SK-N-SH (cell line): ENCODE measurements at regions not wholly inside any gene's neighbourhood (a gene's known extent, or its start where the extent isn't known, plus 50 kb on each side); places are given as distances from the start of the nearest gene placed in this dataset.

ENCODE experiments used
- CTCF ChIA-PET: fragments of 300-600, 350-600 bp; formaldehyde crosslinking; extraction: SDS; loops from one replicate; lab custom pipeline; 2021; lab: Yijun Ruan, JAX
- POLR2A ChIA-PET: fragments of 350-600 bp; sonication (Branson Sonifier 250); formaldehyde crosslinking; extraction: SDS; loops from one replicate; lab custom pipeline; 2020; ENCODE audit warnings: antibody characterized with exemption, inconsistent platforms; lab: Yijun Ruan, JAX
- DNase-seq: peaks from one replicate; pipeline ENCODE4 v3.0.0; 2012
- H2AFZ ChIP-seq: fragments of 200-600 bp; sonication (generic); 2 replicates; pipeline ENCODE4 v1.8.1; 2016; ENCODE audit warnings: antibody characterized with exemption, mild to moderate bottlenecking, low read depth
- H3F3A ChIP-seq: fragments of 200-600 bp; sonication (generic); replicated peaks from 2 replicates; pipeline ENCODE3; 2016; ENCODE audit warnings: antibody characterized with exemption, mild to moderate bottlenecking; ENCODE audit not compliant: insufficient read depth
- H3K27ac ChIP-seq, 2 experiments: fragments of 200-500 bp in 1 of 2; fragments of 200-600 bp in 1 of 2; sonication (Bioruptor generic) in 1 of 2; sonication (generic), shearing (Covaris generic) in 1 of 2; 2 replicates each; pipeline versions ENCODE4 v1.5.1 to v1.6.1; 2014 to 2016; ENCODE audit warnings: low read depth in 2 of 2, inconsistent platforms in 1 of 2, low read length in 1 of 2, mild to moderate bottlenecking in 1 of 2, mixed read lengths in 1 of 2
- H3K27me3 ChIP-seq: fragments of 200-600 bp; sonication (generic), shearing (Covaris generic); 2 replicates; pipeline ENCODE4 v1.6.1; 2016; ENCODE audit warnings: mixed run types; ENCODE audit not compliant: insufficient read depth
- H3K36me3 ChIP-seq, 2 experiments: fragments of 200-500 bp in 1 of 2; fragments of 200-600 bp in 1 of 2; sonication (Bioruptor generic) in 1 of 2; sonication (generic) in 1 of 2; replicated peaks in 1 of 2; 2 replicates each; pipeline versions ENCODE3 to v1.5.1; 2014 to 2016; ENCODE audit warnings: low read length in 1 of 2, mild to moderate bottlenecking in 1 of 2; ENCODE audit not compliant: insufficient read depth in 2 of 2, control insufficient read depth in 1 of 2
- H3K4me1 ChIP-seq, 2 experiments: fragments of 200-500 bp in 1 of 2; fragments of 200-600 bp in 1 of 2; sonication (Bioruptor generic) in 1 of 2; sonication (generic), shearing (Covaris generic) in 1 of 2; 2 replicates each; pipeline versions ENCODE4 v1.5.1 to v1.6.1; 2014 to 2016; ENCODE audit warnings: low read depth in 1 of 2, low read length in 1 of 2, mixed run types in 1 of 2; ENCODE audit not compliant: insufficient read depth in 2 of 2, control insufficient read depth in 1 of 2
- H3K4me2 ChIP-seq: fragments of 200-600 bp; sonication (generic), shearing (Covaris generic); 2 replicates; pipeline ENCODE4 v1.6.1; 2017; ENCODE audit warnings: mixed run types
- H3K4me3 ChIP-seq, 2 experiments: fragments of 200-500 bp in 1 of 2; fragments of 200-600 bp in 1 of 2; sonication (Bioruptor generic) in 1 of 2; sonication (generic), shearing (Covaris generic) in 1 of 2; 2 replicates each; pipeline versions ENCODE4 v1.5.1 to v1.8.1; 2014 to 2016; ENCODE audit warnings: low read depth in 2 of 2, inconsistent platforms in 1 of 2, low read length in 1 of 2, mild to moderate bottlenecking in 1 of 2, mixed read lengths in 1 of 2, moderate library complexity in 1 of 2
- H3K79me2 ChIP-seq: fragments of 200-600 bp; sonication (generic); 2 replicates; pipeline ENCODE4 v1.8.1; 2017; ENCODE audit warnings: mild to moderate bottlenecking; ENCODE audit not compliant: insufficient read depth
- H3K9ac ChIP-seq: fragments of 200-600 bp; sonication (generic); 2 replicates; pipeline ENCODE4 v1.6.1; 2017; ENCODE audit warnings: mixed run types
- H3K9me2 ChIP-seq: fragments of 200-600 bp; sonication (generic); 2 replicates; pipeline ENCODE4 v1.6.1; 2017; ENCODE audit warnings: mixed run types
- H3K9me3 ChIP-seq: fragments of 200-600 bp; sonication (generic); 2 replicates; pipeline ENCODE4 v1.6.1; 2017; ENCODE audit warnings: mixed run types, mild to moderate bottlenecking, moderate library complexity
- H4K20me1 ChIP-seq: fragments of 200-600 bp; sonication (generic); 2 replicates; pipeline ENCODE4 v1.6.1; 2017; ENCODE audit warnings: mild to moderate bottlenecking, mixed run types; ENCODE audit not compliant: insufficient read depth
- FOXJ3 ChIP-seq: sonication (generic); formaldehyde crosslinking; IDR thresholded peaks from 2 replicates; pipeline ENCODE4 v1.5.1; 2020; ENCODE audit warnings: mild to moderate bottlenecking, missing genetic modification reagents
- MXI1 ChIP-seq: IDR thresholded peaks from 2 replicates; pipeline ENCODE4 v1.6.1; 2012; ENCODE audit warnings: mild to moderate bottlenecking, low read depth, low read length, improper control_type of control experiment
- NFIC ChIP-seq: IDR thresholded peaks from 2 replicates; pipeline ENCODE4 v1.4.0; 2012; ENCODE audit warnings: borderline replicate concordance
- NRF1 ChIP-seq: IDR thresholded peaks from 2 replicates; pipeline ENCODE4 v1.6.1; 2012; ENCODE audit warnings: low read depth, mild to moderate bottlenecking, low read length
- PBX3 ChIP-seq: IDR thresholded peaks from 2 replicates; pipeline ENCODE4; 2012
- RAD21 ChIP-seq: IDR thresholded peaks from 2 replicates; pipeline ENCODE4 v1.6.1; 2012; ENCODE audit warnings: mild to moderate bottlenecking, low read length
- RCOR1 ChIP-seq: fragments of 150-350 bp; IDR thresholded peaks from 2 replicates; pipeline ENCODE4 v1.6.1; 2017; ENCODE audit warnings: antibody characterized with exemption, low read length
- RXRA ChIP-seq: IDR thresholded peaks from 2 replicates; pipeline ENCODE4 v1.4.0; 2012; ENCODE audit warnings: low read depth, mild to moderate bottlenecking, borderline replicate concordance
- SIN3A ChIP-seq: IDR thresholded peaks from 2 replicates; pipeline ENCODE4 v1.6.1; 2012; ENCODE audit warnings: low read depth, mild to moderate bottlenecking, low read length, moderate library complexity, borderline replicate concordance
- TCF12 ChIP-seq: IDR thresholded peaks from 2 replicates; pipeline ENCODE4 v1.4.0; 2012
- USF1 ChIP-seq: IDR thresholded peaks from 2 replicates; pipeline ENCODE4 v1.4.0; 2012; ENCODE audit warnings: low read depth, borderline replicate concordance
- USF2 ChIP-seq: fragments of 150-350 bp; IDR thresholded peaks from 2 replicates; pipeline ENCODE4 v1.6.1; 2017; ENCODE audit warnings: antibody characterized with exemption, low read length, low read depth, borderline replicate concordance
- ZBTB33 ChIP-seq: IDR thresholded peaks from 2 replicates; pipeline ENCODE4 v1.4.0; 2012; ENCODE audit warnings: low read depth, borderline replicate concordance
- WGBS: methylation state at CpG from one replicate; pipeline ENCODE4 v1.1.6; 2017; ENCODE audit warnings: low lambda C conversion rate; 5-methylcytosine and 5-hydroxymethylcytosine counted together

GRCh38 chr1:168848051-168848450 lies 119.0 kb upstream of the DPT start:
- no peak for DNase-seq
- no peak overlapping the region for H3K9ac ChIP-seq
- WGBS = 58% methylated on average over 3 of the region's 3 CpGs
- H3K9me2 ChIP-seq = no peaks in the 10 kb centered on the region
- TF ChIP-seq USF2 (no peak), RAD21 (no peak), RCOR1 (no peak), PBX3 (no peak), NFIC (no peak), FOXJ3 (CRISPR knock-in tag) (no peak), TCF12 (no peak), NRF1 (no peak), ZBTB33 (no peak), SIN3A (no peak), USF1 (no peak), RXRA (no peak)
- TF ChIP-seq, all 33 proteins: peak for 0
- H3K79me2 ChIP-seq = no peaks in the 10 kb centered on the region
- H3F3A ChIP-seq = no peaks in the 10 kb centered on the region
- no peak overlapping the region for H2AFZ ChIP-seq
- no peak overlapping the region for H3K4me3 ChIP-seq
- POLR2A ChIA-PET = no interaction called here
- peaks cover 11% of the 10 kb centered on the region for H3K9me3 ChIP-seq
- H4K20me1 ChIP-seq = no peaks in the 10 kb centered on the region
- H3K4me2 ChIP-seq = no peak overlapping the region
- no peak overlapping the region for H3K27ac ChIP-seq
- no peaks in the 10 kb centered on the region; a peak in 1 of 4 replicates for H3K4me1 ChIP-seq
- H3K27me3 ChIP-seq = no peaks in the 10 kb centered on the region
- no peaks in the 10 kb centered on the region for H3K36me3 ChIP-seq
- CTCF ChIA-PET = no interaction called here

GRCh38 chr1:168861421-168862004 lies 132.5 kb upstream of the DPT start:
- Histone ChIP-seq H3F3A (no peaks in the 10 kb centered on the region), H3K36me3 (no peaks in the 10 kb centered on the region), H3K4me3 (no peak overlapping the region), H3K4me1 (no peaks in the 10 kb centered on the region), H3K9me2 (no peaks in the 10 kb centered on the region), H3K79me2 (no peaks in the 10 kb centered on the region), H3K27me3 (no peaks in the 10 kb centered on the region), H4K20me1 (no peaks in the 10 kb centered on the region), H3K27ac (no peak overlapping the region), H3K9me3 (no peaks in the 10 kb centered on the region), H3K9ac (no peak overlapping the region), H2AFZ (no peak overlapping the region), H3K4me2 (no peak overlapping the region)
- DNase-seq = no peak
- ChIA-PET POLR2A (no interaction called here), CTCF (no interaction called here)
- no peak for TF ChIP-seq MXI1
